ENCODE measurements at regions not wholly inside any gene's neighbourhood (a gene's known extent, or its start where the extent isn't known, plus 50 kb on each side); places are given as distances from the start of the nearest gene placed in this dataset.

- Histone ChIP-seq H3K9ac (replicated peaks in 1 of 4; ENCODE audit: extremely low read depth in 1 of 4, low read depth in 3 of 4, low read length in 3 of 4) (no peak overlapping the region), H3K27ac (ENCODE audit: low read depth, low read length) (no peak overlapping the region), H4K91ac (replicated peaks; ENCODE audit: insufficient read length, low read length) (no peak overlapping the region), H3K23ac (ENCODE audit: insufficient read length) (no peak overlapping the region), H2BK15ac (ENCODE audit: low read length) (no peak overlapping the region), H2AK5ac (ENCODE audit: low read depth, low read length) (no peak overlapping the region), H3K14ac (ENCODE audit: insufficient read length) (no peak overlapping the region), H3K79me2 (ENCODE audit: control insufficient read depth in 1 of 2, insufficient read depth in 2 of 2, low read length in 2 of 2) (peaks cover 0 to 15% of the 10 kb centered on the region in 2 experiments; a peak in 3 of 4 replicates), H2BK120ac (replicated peaks; ENCODE audit: low read depth, low read length) (no peak overlapping the region), H3K9me3 (ENCODE audit: insufficient read depth in 2 of 2, low read depth in 1 of 2, low read length in 1 of 2) (no peaks in the 10 kb centered on the region), H3K36me3 (ENCODE audit: control insufficient read depth in 2 of 4, insufficient read depth in 4 of 4, low read length in 3 of 4) (no peaks in the 10 kb centered on the region), H4K20me1 (replicated peaks in 1 of 2; ENCODE audit: control insufficient read depth in 1 of 2, insufficient read depth in 2 of 2, low read length in 2 of 2) (no peaks in the 10 kb centered on the region), H3K4me2 (ENCODE audit: insufficient read depth in 1 of 2, low read depth in 2 of 2, low read length in 2 of 2) (no peak overlapping the region), H3K4ac (replicated peaks; ENCODE audit: insufficient read length, low read depth, low read length) (no peak overlapping the region), H3K4me3 (ENCODE audit: extremely low read depth in 1 of 4, insufficient read depth in 2 of 4, low read depth in 3 of 4, low read length in 4 of 4) (no peak overlapping the region), H4K5ac (ENCODE audit: insufficient read length, low read depth, low read length) (no peak overlapping the region), H2BK20ac (ENCODE audit: low read length) (no peak overlapping the region), H2BK5ac (ENCODE audit: low read depth, low read length) (no peak overlapping the region), H3K56ac (replicated peaks; ENCODE audit: insufficient read length, low read depth, low read length) (no peak overlapping the region), H4K8ac (ENCODE audit: extremely low read depth, insufficient read depth, low read length) (no peak overlapping the region), H3K23me2 (ENCODE audit: low read depth, low read length) (0 out of 2 replicates have a peak, but pooled peaks cover 2% of the 10 kb centered on the region), H3K27me3 (replicated peaks in 1 of 4; ENCODE audit: control insufficient read depth in 3 of 4, extremely low read depth in 1 of 4, insufficient read depth in 3 of 4, low read length in 3 of 4) (no peaks in the 10 kb centered on the region), H3K4me1 (replicated peaks in 1 of 4; ENCODE audit: control insufficient read depth in 3 of 4, insufficient read depth in 4 of 4, low read length in 3 of 4) (peaks cover 6 to 28% (median 17%) of the 10 kb centered on the region in 4 experiments; a peak in 6 of 7 replicates), H2BK12ac (ENCODE audit: low read depth, low read length) (0 out of 2 replicates have a peak overlapping the region, but pooled peaks have one; percentile 62), H2AFZ (ENCODE audit: low read length) (no peak overlapping the region), H3K18ac (ENCODE audit: extremely low read depth, low read length) (no peak overlapping the region), H3K79me1 (ENCODE audit: low read depth, low read length) (no peaks in the 10 kb centered on the region)
- POLR2A ChIA-PET (ENCODE audit: partially characterized antibody): no interaction called here
- FAIRE-seq (no peak), DNase-seq (ENCODE audit: low read depth in 1 of 2, low spot score in 2 of 2) (no peak)
- CTCF ChIA-PET (ENCODE audit: partially characterized antibody): interaction anchor here (0.9 to 2.0 kb wide), 2 partner anchors 29 to 262 kb away, joined by 3 to 6 read pairs; no protein-coding TSS in a partner anchor
- 92% methylated on average over 5 of the region's 5 CpGs; no CpG with 5 or more reads in 1 of the 2 experiments for WGBS, 2 experiments (ENCODE audit: extremely low coverage in 1 of 2, insufficient coverage in 1 of 2, insufficient read length in 1 of 2, insufficient replicate concordance in 2 of 2, low coverage in 1 of 2, low lambda C conversion rate in 2 of 2, missing lambda C conversion rate in 1 of 2)
- TF ChIP-seq RBBP5 (IDR thresholded peaks at IDR 0.05; ENCODE audit: borderline replicate concordance, low read depth, low read length) (no peak), TEAD4 (IDR thresholded peaks at IDR 0.05; ENCODE audit: low read depth, low read length) (no peak), PHF8 (conservative IDR thresholded peaks at IDR 0.05; ENCODE audit: low read depth, low read length) (no peak), NANOG (IDR thresholded peaks at IDR 0.05; ENCODE audit: insufficient read depth, low read depth, low read length, poor library complexity, severe bottlenecking) (no peak), CBX5 (IDR thresholded peaks at IDR 0.05; ENCODE audit: low read depth, low read length) (no peak), YY1 (IDR thresholded peaks at IDR 0.05; ENCODE audit: low read depth, low read length) (no peak), EZH2 (IDR thresholded peaks at IDR 0.05; ENCODE audit: low read depth, low read length, severe bottlenecking) (no peak), CEBPB (IDR thresholded peaks at IDR 0.05; ENCODE audit: low read depth, low read length) (no peak), CBX8 (IDR thresholded peaks at IDR 0.05; ENCODE audit: borderline replicate concordance, low read depth, low read length) (no peak), SP4 (IDR thresholded peaks at IDR 0.05; ENCODE audit: low read length) (no peak), SUZ12 (IDR thresholded peaks at IDR 0.05; ENCODE audit: low read length) (no peak), POLR2AphosphoS5 (IDR thresholded peaks at IDR 0.05; ENCODE audit: low read depth, low read length) (no peak), SIN3A (conservative IDR thresholded peaks at IDR 0.05 in 1 of 2, IDR thresholded peaks at IDR 0.05 in 1 of 2; ENCODE audit: low read depth in 1 of 2, low read length in 2 of 2) (no peak)
- TF ChIP-seq, protein P1, sequence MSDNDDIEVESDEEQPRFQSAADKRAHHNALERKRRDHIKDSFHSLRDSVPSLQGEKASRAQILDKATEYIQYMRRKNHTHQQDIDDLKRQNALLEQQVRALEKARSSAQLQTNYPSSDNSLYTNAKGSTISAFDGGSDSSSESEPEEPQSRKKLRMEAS (IDR thresholded peaks at IDR 0.05): no peak
These were observed 265.0 kb downstream of the DHX15 start for GRCh38 chr4:24319387-24319786.
